ENCODE measurements at regions not wholly inside any gene's neighbourhood (a gene's known extent, or its start where the extent isn't known, plus 50 kb on each side); places are given as distances from the start of the nearest gene placed in this dataset.

DNA sequence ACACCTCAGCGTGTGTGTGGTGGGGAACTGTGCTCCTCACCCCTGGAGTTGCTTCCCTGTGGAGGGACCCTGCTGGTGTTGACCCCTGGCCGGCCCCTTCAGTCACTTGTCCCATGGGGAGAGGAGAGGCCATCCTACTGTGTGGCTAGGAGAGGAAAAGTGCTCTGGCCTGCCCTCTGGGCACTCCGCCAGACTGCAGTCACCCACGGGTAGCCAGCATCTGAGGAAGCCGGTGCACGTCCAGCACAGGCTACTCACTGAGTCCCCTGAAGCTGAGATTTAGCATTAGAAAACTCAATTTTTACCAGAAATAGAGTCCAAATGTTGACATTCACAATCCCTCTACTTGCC, 211.5 kb upstream of the RAB6C start:
- no peak for DNase-seq (ENCODE audit: low read depth)

DNA sequence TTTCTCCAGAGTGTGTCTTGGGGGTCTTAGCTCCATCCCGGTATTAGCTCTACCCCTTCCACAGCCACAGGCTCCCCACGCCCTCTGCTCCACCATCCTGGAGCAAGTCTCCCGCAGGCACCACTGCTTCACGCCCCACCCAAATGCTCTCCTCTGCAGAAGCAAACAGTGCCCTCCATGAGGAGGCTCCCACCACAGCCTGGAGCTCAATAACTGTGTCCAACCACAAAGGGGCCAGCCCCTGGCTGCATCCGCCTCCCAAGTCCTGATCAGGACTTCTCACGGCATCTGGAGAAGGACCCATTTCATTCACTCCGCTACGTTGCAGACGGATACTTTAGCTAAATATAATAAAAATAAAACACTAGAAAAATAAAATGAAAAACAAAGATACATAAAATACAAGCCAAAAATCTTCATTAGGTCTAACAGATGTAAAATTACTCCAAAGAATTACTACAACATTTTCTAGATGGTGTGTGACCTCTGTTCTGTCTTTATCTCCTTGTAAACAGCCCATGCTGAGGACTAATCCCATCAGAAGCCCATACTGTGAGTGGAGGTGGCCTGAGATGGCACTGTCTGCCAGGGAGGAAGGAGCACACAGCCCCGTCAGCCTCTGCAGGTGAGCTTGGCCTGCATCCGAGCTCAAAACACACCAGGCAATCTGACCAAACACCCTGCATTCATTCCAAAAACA, 210.8 kb upstream of the RAB6C start:
- DNase-seq (ENCODE audit: low read depth), result no peak

DNA sequence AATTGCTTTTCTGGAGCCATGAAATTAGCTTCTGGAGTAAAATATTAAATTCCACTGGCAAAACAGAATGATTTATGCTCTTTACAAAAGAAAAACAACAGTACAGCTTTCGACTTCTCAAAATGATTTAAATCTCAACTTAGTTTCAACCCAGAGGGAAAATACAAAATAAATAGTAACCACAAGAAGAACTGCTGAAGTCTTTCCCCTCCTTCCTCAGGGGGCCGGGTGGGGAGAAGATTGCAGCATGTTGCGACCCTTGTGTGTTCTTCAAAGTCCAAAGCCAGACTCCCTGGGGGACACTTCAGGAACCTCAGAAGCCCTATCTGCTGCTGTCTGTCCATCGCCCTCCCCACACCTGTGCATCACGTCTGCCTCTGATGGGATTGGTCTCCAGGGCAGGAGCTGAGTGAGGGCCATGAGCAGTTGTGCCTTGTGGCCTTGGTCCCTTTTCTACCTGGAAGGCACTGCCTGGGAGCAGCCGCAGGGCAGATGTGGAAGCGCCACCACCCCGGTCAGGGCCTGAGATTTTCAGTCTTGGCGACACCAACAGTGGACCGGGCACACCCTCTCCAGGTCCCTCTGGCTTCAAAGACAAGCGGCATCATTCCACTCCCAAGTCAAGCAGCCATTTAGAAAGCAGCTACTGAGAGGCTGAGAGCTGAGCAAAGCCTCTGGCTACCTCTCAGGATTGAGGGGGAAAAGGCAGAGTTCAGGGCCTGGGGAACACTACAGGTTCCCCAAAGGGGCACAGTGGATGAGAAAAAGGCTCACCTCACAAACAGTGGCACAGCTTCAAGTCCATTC, 210.1 kb upstream of the RAB6C start:
- no peak for DNase-seq (ENCODE audit: low read depth)

- no peak for DNase-seq (ENCODE audit: low read depth)
Measured at GRCh38 chr2:129771418-129772189, 207.9 kb upstream of the RAB6C start.

GRCh38 chr2:129772190-129772579, 207.3 kb upstream of the RAB6C start:
- no peak for DNase-seq (ENCODE audit: low read depth)

DNA sequence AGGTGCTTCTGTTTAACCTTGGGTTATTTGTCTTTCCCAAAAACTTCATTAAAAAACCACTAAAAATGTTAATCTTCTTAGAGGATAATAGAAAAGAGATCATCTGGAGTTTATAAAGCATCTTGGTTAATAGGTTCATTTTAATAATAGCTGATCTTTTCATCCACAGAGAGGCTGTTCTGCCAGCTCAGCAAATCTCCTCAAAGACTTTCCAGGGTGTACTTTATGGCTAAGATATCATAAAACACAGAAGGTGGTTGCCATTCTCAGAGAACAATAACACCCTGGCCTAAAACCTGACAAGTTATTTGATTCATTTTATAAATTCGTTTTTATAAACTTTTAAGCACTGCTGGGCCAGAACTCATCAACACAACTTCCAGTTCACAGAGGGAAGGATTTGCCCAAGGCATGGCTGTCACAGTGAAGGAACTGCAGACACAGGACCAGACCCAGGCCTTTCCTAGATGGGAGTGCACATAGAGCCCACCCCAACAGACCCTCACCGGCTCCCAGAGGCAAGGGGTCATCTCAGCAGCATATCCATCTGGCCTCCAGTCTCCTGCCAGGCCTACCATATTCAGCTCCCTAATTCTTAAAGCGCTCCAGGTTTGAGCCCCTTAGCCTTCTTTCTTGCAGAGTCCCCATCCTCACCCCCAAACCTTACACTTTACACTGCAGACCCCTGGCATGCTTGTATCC, 203.4 kb upstream of the RAB6C start:
- no peak for DNase-seq (ENCODE audit: low read depth)

- DNase-seq (ENCODE audit: low read depth), result no peak
Measured at GRCh38 chr2:129777146-129777545, 202.3 kb upstream of the RAB6C start.

DNA sequence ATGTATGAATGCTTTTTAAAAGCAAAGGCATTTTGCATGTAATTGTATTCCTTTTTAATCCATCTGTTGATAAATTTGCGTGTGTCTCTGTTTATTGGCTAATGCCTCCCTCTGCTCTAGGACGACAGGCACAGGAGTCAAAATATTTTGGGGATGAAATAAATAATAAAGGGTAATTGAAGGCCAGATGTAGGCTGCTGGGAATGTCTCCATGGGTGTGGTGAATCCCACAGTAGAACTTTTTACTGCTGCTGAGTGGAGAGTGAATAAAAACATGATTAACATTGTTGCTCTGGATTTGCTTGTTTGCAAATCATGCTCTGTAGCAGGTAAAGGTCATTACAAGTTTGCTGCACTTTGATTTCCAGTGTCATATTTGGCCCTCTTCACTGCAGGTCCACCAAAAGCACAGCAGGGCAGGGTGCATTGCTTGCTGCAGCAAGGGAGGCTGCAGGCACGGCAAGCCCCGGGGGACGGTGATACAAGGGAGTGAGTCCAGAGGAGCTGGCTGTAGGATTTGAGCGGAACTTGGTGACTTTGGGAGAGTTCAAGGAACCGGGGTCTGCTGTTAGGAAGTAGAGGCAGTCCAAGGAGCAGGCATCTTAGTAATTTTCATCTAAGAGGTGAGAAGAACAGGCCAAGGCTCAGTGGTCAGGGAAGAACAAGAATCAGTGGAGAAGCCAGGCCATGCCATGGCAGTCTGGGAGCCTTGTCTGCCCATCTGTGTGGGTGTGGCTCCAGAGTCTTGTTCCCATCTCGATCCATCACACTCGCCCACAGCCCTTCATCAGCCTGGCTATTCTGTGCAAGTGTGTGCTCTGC, 201.5 kb upstream of the RAB6C start:
- DNase-seq (ENCODE audit: low read depth), result no peak

DNA sequence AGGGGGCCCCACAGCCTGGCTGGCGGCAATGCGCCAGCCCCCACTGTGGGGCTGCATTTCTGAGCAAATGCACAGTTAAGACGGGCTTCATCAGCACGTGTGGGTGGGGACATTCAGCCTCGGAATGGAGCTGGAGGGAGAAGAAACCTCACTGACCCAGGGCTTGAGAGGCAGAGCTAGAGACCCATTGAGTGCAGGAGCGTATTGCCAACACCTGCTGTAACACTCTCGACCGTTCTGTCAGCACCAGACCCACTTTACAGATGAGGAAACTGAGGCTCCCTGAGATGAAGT, 200.9 kb upstream of the RAB6C start:
- DNase-seq (ENCODE audit: low read depth), result no peak

DNA sequence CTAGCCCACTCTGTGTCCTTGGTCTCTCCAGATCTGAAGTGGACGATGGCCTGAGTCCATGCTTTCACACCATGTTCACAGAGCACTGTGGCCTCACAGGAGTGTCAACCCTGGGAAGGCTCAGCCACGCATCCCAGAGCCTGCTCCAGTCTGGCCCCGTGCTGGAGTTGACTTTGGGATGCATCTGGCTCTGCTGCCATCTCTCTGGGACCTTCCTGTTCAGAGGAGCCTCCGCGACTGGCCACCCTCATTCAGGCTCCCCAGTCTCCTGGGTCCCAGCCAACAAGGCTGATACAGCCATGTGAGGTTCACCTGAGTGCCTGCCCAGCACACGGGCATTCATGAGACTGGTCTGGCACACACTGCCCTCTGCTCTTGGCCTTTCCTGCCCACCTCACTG, 199.7 kb upstream of the RAB6C start:
- DNase-seq (ENCODE audit: low read depth), result no peak

DNA sequence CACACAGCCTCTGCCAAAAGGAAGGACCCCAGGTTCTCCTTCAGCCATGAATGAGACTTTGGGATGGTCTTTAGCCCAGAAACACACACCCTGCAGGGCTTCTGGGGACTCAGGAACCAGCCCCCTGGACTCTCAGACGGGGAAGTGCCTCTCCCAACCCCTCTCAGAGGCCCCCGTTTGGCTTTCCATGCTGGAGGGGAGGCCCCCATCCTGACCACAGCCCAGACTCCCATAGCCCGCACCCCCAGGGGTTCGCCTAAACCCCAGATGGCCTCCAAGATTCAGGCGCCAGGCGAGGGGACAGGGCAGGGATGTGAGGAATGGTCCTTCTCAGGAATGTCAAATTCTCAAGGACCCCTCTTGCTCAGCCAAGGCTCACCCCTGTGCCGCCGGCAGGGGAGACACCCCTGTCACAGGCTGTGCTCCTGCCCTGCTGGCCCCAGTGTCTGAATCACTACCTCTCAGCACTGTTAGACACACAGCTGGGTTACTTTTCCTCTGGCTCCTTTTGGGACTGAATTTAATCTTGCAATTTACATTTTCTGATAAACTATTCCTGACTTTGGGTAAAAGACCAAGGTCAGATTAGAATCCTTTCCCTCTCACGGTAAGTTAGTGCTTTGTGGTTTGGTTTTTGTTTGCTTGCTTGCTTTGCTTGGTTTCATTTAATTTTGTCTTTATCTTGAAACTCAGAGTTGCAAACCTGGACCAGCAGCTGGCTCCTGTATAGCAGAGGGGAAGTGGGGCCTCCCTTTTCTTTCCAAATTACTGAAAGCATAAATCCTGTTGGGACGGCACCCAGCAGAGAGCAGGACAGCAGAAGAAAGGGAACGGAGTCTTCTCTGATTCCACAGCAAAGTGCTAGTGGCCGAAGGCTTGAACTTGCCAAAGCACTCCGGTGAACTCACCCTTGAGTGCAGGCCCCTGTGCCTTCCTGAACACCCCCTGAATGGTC, 198.9 kb upstream of the RAB6C start:
- DNase-seq (ENCODE audit: low read depth), result no peak

- no peak for DNase-seq (ENCODE audit: low read depth)
Measured at GRCh38 chr2:129781749-129782632, 197.5 kb upstream of the RAB6C start.

GRCh38 chr2:129782633-129782990, 196.9 kb upstream of the RAB6C start:
- no peak for DNase-seq (ENCODE audit: low read depth)

DNA sequence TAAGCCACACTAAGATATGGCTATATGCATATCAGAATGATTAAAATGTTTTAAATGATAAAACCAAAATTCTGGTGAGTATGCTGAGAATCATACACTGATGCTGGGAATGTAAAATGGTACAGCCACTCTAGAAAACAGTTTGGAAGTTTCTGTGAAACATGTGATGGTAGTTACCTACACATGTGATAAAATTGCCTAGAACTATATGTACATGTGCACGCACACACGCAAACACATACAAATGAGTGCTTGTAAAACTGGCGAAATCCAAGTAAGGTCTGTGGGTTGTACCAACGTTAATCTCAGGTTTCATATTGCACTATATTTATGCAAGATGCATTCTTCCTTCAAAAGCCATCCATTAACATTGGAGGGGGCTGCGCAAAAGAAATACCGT, 195.0 kb upstream of the RAB6C start:
- no peak for DNase-seq (ENCODE audit: low read depth)

GRCh38 chr2:129791712-129792111, 187.8 kb upstream of the RAB6C start:
- no peak for DNase-seq (ENCODE audit: low read depth)

GRCh38 chr2:129793431-129793902, 186.0 kb upstream of the RAB6C start:
- DNase-seq (ENCODE audit: low read depth), result no peak

- DNase-seq (ENCODE audit: low read depth), result no peak
Measured at GRCh38 chr2:129794116-129794515, 185.3 kb upstream of the RAB6C start.

GRCh38 chr2:129794540-129794939, 184.9 kb upstream of the RAB6C start:
- no peak for DNase-seq (ENCODE audit: low read depth)

GRCh38 chr2:129796225-129796624, 183.2 kb upstream of the RAB6C start:
- DNase-seq (ENCODE audit: low read depth), result no peak

All from stimulated activated CD8-positive, alpha-beta memory T cell treated with anti-CD3 and anti-CD28 coated beads, Interleukin-12 subunit alpha, Interleukin-12 subunit beta, amount 100 ng/mL, for 1 hour (primary cell).